Activated naive CD4-positive, alpha-beta T cell (primary cell): ENCODE measurements at regions not wholly inside any gene's neighbourhood (a gene's known extent, or its start where the extent isn't known, plus 50 kb on each side); places are given as distances from the start of the nearest gene placed in this dataset.
A peak's percentile ranks its signal among the peaks of the same experiment; 100 is the strongest.
"Not testable (repeated sequence)": the region's sequence is repeated elsewhere in the genome, so short reads cannot be mapped to it uniquely, and the experiment has no call there.

Experiments used
- DNase-seq, 4 experiments: peaks; one replicate each; lab custom pipeline; 2025; lab: John Stamatoyannopoulos, UW

- DNase-seq = no peak
Observed at GRCh38 chr7:66503551-66504031, 125.1 kb upstream of the KCTD7 start.

GRCh38 chr7:66504131-66504530, 124.5 kb upstream of the KCTD7 start:
- DNase-seq = no peak

- no peak for DNase-seq
Observed at GRCh38 chr7:66505009-66505408, 123.7 kb upstream of the KCTD7 start.

GRCh38 chr7:66505531-66506451, 122.9 kb upstream of the KCTD7 start:
- DNase-seq = peak in 1 of 4 experiments; percentile 17

- DNase-seq = not testable (repeated sequence)
Observed at GRCh38 chr7:66506703-66507102, 122.0 kb upstream of the KCTD7 start.

- no peak for DNase-seq
Observed at GRCh38 chr7:66507764-66508296, 120.9 kb upstream of the KCTD7 start.

GRCh38 chr7:66508431-66508830, 120.2 kb upstream of the KCTD7 start:
- no peak for DNase-seq

- DNase-seq = no peak
Observed at GRCh38 chr7:66514050-66514449, 114.6 kb upstream of the KCTD7 start.

GRCh38 chr7:66517212-66517909, 111.3 kb upstream of the KCTD7 start:
- DNase-seq = no peak

GRCh38 chr7:66518151-66518691, 110.5 kb upstream of the KCTD7 start:
- no peak for DNase-seq

- DNase-seq = no peak
Observed at GRCh38 chr7:66521675-66522074, 107.0 kb upstream of the KCTD7 start.

GRCh38 chr7:66522518-66522917, 106.2 kb upstream of the KCTD7 start:
- DNase-seq = no peak

GRCh38 chr7:66523409-66523808, 105.3 kb upstream of the KCTD7 start:
- no peak for DNase-seq

GRCh38 chr7:66524738-66525137, 103.9 kb upstream of the KCTD7 start:
- no peak for DNase-seq

GRCh38 chr7:66526782-66527181, 101.9 kb upstream of the KCTD7 start:
- DNase-seq = not testable (repeated sequence)

- no peak for DNase-seq
Observed at GRCh38 chr7:66528652-66529051, 100.0 kb upstream of the KCTD7 start.

- DNase-seq = no peak
Observed at GRCh38 chr7:66529883-66530610, 98.6 kb upstream of the KCTD7 start.

GRCh38 chr7:66535414-66536329, 93.0 kb upstream of the KCTD7 start:
- DNase-seq = no peak

GRCh38 chr7:66537380-66537779, 91.3 kb upstream of the KCTD7 start:
- no peak for DNase-seq

- DNase-seq = no peak
Observed at GRCh38 chr7:66537876-66538275, 90.8 kb upstream of the KCTD7 start.

GRCh38 chr7:66539264-66539623, 89.4 kb upstream of the KCTD7 start:
- no peak for DNase-seq
